ENCODE measurements at regions not wholly inside any gene's neighbourhood (a gene's known extent, or its start where the extent isn't known, plus 50 kb on each side); places are given as distances from the start of the nearest gene placed in this dataset.

DNA sequence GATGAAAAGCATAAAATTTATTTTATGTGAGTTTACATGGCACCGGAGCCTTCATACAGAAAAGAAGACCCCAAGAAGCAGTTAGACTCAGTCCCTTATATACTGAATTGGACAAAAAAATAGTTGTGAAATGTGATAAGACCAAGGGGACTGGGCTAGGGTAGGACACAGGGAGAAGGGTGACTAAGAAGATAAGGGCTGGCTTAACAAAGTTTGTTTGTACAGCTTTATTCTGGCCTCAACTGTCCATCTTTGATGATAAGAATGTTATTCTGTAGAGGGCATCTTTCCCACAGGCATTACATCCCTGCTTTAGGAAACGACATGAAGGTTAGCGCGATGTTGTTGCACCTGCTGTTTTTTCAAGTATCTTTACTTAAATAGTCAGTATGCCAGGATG lies 86.5 kb downstream of the SEC61G start:
- TF ChIP-seq, protein P1, sequence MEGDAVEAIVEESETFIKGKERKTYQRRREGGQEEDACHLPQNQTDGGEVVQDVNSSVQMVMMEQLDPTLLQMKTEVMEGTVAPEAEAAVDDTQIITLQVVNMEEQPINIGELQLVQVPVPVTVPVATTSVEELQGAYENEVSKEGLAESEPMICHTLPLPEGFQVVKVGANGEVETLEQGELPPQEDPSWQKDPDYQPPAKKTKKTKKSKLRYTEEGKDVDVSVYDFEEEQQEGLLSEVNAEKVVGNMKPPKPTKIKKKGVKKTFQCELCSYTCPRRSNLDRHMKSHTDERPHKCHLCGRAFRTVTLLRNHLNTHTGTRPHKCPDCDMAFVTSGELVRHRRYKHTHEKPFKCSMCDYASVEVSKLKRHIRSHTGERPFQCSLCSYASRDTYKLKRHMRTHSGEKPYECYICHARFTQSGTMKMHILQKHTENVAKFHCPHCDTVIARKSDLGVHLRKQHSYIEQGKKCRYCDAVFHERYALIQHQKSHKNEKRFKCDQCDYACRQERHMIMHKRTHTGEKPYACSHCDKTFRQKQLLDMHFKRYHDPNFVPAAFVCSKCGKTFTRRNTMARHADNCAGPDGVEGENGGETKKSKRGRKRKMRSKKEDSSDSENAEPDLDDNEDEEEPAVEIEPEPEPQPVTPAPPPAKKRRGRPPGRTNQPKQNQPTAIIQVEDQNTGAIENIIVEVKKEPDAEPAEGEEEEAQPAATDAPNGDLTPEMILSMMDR (IDR thresholded peaks at IDR 0.05), result no peak
- TF ChIP-seq POLR2A (IDR thresholded peaks at IDR 0.05), result no peak
